H54 (cell line): ENCODE measurements at regions not wholly inside any gene's neighbourhood (a gene's known extent, or its start where the extent isn't known, plus 50 kb on each side); places are given as distances from the start of the nearest gene placed in this dataset.

ENCODE experiments used
- DNase-seq: peaks from one replicate; pipeline ENCODE4 v3.0.0; 2011; ENCODE audit warnings: low spot score, mixed read lengths; ENCODE audit not compliant: insufficient read length
- FAIRE-seq: peaks from 3 replicates; lab custom pipeline; 2011; peaks lifted over from hg19 to GRCh38; lab: Jason Lieb, UNC
- POLR2A ChIP-seq: IDR thresholded peaks from 2 replicates; pipeline ENCODE4 v1.6.1; 2011; ENCODE audit warnings: low read depth, mild to moderate bottlenecking, low read length

DNA sequence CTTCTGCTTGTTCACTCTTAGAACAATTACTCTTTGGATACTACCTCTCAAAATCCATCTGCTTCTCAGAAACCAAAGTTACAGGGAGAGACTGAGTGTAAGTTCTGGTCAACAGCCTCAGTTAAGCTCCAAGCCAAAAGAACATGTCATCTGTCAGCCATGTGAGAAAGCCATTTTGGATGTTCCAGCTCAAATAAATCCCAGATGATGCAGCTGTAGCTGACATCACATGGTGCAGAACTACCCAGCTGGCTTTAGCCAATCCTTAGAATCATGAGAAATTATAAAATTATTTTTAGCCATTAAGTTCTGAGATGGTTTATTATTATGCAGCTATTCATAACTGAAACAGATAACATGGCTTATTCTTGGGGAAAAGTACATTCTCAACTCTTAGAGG is 696.0 kb downstream of the ZNF385D start:
- TF ChIP-seq POLR2A: no peak
- DNase-seq (no peak), FAIRE-seq (no peak)

DNA sequence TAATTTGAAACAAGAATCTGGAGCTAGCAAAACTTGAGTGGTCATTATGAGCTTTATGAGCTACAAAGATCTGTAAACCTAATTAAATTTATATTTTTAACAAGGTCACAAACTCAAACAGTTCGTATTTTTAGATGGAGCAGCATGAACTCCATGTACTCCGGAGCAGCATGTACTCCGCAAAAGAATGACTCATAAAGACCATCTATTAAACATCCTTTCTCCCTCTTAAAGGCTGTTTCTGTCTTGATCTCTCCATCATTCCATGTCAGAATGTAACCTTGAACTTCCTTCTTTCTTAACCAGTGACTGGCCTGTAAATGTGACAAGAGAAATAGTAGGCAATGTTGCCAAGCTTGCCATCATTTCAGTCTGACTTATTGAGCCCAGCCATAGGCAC is 696.9 kb downstream of the ZNF385D start:
- FAIRE-seq: no peak
- TF ChIP-seq POLR2A: no peak
- DNase-seq: no peak

DNA sequence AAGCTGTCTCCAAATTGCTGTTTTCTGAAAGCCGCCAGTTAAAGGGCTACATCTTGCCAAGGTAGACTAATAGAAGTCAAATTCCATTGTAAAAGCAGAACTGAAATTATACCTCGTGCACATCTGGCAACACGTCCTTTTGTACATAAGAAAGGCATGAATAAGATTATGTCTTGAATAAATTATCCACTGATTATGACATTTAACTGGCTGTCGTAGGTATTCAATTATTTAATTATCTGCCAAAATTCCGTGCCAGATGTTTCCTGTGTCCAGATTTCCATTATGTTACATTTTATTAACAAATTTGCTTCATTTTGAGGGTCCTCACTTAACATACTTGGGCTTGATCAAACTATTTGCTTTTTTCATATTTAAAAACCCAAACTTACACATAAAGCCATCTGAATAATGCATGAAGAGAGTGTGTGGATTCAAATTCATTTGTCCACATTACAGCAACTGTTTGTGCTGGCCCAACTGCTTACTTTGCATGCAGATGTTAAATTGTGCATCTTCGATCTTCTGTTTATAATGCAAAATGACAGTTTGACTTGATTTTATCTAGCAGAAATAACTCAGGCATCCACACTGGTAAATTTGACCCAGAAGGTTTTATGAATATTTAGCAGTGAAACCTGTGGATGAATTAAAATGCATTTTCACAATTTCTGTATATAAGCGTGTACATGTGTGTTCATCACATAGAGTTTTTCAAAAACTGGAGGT is 701.5 kb downstream of the ZNF385D start:
- FAIRE-seq (peak; percentile 6), DNase-seq (no peak)
- no peak for TF ChIP-seq POLR2A

DNA sequence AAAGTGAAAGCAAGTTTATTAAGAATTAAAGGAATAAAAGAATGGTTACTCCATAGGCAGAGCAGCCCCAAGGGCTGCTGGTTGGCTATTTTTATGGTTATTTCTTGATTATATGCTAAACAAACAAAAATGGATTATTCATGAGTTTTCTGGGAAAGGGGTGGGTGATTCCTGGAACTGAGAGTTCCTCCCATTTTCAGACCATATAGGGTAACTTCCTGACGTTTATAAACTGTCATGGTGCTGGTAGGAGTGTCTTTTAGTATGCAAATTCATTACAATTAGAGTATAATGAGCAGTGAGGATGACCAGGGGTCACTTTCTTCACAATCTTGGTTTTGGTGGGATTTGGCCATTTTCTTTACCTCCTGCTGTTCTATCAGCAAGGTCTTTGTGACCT is 707.9 kb downstream of the ZNF385D start:
- peak; percentile 41 for FAIRE-seq
- DNase-seq: no peak
- TF ChIP-seq POLR2A: no peak

DNA sequence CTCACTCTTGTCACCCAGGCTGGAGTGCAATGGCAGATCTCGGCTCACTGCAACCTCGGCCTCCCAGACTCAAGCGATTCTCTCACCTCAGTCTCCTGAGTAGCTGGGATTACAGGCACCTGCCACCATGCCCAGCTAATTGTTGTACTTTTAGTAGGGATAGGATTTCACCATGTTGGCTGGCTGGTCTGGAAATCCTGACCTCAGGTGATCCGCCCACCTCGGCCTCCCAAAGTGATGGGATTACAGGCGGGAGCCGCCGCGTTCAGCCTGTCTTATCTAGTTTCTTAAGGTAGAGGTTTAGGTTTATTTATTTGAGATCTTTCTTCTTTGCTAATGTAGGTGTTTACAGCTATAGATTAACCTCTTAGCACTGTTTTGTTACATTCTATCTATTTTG is 708.8 kb downstream of the ZNF385D start:
- TF ChIP-seq POLR2A: no peak
- DNase-seq: no peak
- FAIRE-seq: no peak

DNA sequence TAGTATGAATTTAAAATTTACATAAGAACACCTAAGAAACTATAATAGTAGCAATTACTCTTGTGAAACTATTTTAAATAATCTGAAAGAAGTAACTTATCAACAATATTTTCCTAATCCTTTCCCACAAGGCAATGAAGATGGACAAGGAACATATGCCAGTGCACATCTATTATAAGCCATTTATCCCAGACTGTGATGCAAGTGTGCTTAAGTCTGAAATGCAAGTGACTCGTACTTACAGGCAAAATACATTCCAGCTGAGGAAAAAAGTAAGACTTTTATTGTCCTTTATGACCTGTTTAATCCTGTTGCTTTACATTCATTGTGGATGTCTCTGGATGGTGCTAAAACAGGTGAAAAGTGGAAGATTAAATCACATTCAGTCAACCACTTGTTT is 709.4 kb downstream of the ZNF385D start:
- FAIRE-seq: peak; percentile 15
- TF ChIP-seq POLR2A: no peak
- no peak for DNase-seq

DNA sequence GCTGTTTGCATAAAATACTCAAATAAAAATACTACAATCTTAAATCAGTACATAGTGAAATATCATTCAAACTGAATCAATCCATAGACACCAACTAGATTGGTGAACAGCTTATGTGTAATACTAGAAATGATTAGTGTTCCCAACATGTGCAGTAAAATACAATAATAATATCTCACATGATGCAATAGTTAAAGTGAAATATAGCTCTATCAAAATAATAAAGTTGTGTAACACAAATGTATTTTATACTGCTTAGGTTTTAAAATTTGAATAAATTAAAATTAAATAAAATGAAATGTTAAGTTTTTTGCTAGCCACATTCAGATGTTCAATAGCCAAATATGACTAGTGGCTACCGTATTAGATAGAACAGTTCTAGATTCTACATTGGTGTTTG is 714.1 kb downstream of the ZNF385D start:
- TF ChIP-seq POLR2A: no peak
- no peak for DNase-seq
- FAIRE-seq: no peak

DNA sequence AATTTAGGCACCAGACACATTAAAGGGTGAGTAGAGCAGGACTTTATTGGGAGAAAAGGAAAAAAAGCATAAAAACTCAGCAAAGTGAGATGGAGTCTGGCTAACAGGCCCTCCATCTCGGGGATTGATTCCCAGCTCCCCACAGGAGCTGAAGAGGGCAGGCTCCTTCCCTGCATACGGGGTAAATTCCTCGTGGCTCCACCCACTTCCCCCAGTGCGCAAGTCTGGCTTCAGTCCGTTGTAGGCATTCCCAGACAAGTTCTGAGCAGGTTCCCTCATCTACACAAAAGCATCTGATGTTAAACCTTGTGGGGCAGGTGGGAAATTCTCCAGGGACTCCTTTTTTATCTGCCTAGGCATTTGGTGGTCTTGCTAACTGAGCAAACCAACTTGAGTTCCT is 722.6 kb downstream of the ZNF385D start:
- no peak for DNase-seq
- no peak for FAIRE-seq
- TF ChIP-seq POLR2A: no peak

DNA sequence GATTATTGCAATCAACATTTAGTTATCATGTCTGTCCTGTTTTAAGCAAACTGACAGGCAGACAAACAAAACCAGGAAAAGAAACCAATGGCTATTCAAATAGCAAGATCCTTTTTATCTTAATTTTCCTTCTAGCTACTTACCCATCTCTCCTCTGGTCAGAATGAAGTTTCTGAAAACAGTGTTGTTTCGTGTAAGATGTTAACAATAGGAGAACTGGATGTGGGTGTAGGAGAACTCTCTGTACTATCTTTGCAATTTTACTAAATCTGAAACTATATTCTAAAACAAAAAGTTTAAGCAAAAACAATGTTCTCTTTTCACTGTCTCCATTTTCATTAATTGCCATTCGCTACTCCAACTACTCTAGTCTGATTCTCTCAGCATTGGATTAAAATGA is 726.4 kb downstream of the ZNF385D start:
- no peak for TF ChIP-seq POLR2A
- DNase-seq (no peak), FAIRE-seq (no peak)

DNA sequence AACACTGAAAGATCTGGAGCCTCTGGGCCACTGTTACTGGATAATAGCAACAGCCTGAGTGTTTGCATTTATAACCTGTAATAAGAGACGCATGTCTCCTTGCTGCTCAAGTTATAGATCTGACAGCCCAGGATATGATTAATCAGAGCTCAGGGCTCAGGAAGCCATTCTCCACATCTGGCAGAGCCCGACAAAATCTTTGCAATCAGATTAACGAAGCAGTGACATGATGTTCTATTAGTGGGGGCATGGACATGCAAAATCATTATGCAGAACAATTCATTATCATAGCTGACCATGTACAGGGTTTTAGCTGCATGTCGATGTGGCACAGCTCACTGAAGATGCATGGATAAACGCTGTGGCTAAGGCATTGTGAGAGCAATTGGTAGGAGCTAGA is 730.3 kb downstream of the ZNF385D start:
- FAIRE-seq: no peak
- TF ChIP-seq POLR2A: no peak
- no peak for DNase-seq

DNA sequence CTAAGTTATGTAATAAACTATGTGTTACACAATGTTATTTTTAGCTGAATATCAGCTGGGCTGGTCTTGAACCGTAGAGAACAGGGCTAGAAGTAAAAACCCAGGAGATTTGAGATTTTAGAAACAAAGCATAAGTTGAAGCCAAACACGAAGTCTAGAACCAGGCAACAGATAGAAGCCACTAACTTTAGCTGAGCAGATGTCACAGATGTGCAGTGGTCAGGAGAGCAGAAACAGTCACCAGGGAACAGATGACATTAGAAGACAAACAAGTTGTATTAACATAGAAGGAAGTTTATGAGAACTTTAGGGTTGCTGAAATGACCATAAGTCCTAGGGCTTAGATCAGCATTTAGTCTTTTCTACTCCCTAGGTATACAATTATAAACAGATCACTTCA is 731.0 kb downstream of the ZNF385D start:
- FAIRE-seq (no peak), DNase-seq (no peak)
- TF ChIP-seq POLR2A: no peak

DNA sequence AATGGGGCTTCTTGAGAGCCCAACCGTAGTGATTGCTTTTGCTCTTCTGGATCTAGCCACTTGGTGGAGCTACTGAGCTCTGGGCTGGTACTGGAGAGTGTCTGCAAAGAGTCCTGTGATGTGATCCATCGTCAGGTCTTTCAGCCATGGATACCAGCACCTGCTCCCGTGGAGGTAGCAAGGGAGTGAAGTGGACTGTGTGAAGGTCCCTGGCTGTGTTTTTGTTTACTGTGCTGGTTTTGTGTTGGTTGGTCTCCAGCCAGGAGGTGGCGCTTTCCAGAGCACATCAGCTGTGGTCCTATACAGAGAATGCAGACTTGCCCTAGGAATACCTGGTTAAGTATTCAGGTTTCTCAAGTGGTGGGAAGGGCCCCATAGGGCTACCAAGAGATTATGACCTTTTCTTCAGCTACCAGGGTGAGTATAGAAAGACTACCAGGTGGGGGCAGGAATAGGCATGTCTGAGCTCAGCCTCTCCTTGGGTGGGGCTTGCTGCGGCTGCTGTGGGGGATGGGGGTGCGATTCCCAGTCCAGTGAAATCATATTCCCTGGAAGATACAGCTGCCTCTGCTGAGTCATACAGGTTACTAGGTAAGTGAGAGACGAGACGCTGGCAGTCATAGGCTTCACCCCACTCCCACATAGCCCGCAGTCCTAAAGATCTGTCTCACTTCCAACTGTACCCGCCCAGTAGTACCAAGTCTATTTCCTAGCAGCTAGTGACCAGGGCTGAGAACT is 733.7 kb downstream of the ZNF385D start:
- TF ChIP-seq POLR2A: no peak
- DNase-seq (no peak), FAIRE-seq (no peak)

DNA sequence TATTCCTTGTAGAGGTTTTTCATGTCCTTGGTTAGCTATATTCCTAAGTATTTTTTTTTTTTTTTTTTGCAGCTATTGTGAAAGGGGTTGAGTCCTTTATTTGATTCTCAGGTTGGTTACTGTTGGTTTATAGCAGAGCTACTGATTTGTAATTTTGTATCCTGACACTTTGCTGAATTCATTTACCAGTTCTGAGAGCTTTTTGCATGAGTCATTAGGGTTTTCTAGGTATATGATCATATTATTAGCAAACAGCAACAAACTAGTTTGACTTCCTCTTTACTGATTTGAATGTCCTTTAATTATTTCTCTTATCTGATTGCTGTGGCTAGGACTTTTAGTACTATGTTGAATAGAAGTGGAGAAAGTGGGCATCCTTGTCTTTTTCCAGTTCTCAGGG is 737.4 kb downstream of the ZNF385D start:
- DNase-seq (no peak), FAIRE-seq (no peak)
- TF ChIP-seq POLR2A: no peak

DNA sequence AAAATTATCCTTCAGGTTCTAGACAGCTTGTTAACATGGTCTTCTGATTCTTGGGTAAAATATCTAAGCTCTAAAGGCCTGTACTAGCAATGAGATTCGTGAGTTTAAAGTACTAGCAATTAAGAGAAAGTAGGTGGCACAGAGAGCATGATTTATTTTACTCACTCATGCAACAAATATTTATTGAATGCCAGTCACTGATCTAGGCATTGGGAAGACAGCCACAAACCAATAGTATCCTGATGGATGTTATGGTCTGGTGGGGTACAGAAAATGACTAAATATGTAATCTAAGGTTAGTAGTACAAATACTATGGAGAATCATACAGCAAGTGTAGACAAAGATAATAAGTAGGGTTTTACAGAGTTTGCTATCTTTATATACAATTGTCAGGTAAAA is 751.3 kb downstream of the ZNF385D start:
- DNase-seq: no peak
- no peak for FAIRE-seq
- no peak for TF ChIP-seq POLR2A

DNA sequence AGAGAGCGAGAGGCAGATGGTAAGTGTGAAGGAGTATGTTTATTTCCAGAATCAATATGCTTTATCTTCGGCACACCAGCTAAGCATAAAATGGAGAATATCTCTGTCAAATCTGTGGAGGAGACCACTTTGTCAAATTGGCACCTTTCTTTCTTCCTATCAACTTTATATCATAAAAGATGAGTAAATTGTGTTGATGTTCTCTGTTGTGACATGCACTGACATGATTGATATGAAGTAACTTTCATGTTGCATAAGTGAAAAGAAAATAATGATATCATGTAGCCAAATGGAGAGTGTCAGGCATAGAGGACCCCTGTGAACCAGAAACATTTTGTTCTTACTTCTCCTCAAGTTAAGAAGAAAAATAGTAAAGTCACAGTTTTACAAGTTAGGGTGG is 753.8 kb downstream of the ZNF385D start:
- FAIRE-seq (no peak), DNase-seq (no peak)
- TF ChIP-seq POLR2A: no peak
